HCT116 (cell line): ENCODE measurements at regions not wholly inside any gene's neighbourhood (a gene's known extent, or its start where the extent isn't known, plus 50 kb on each side); places are given as distances from the start of the nearest gene placed in this dataset.

ENCODE experiments used
- ATAC-seq: fragments of 200-7000 bp; cut with Tn5 transposase; 2 replicates; pipeline ENCODE4 v1.9.1; 2020; ENCODE audit warnings: mild to moderate bottlenecking, moderate library complexity
- BruUV-seq: library from RNA; stranded (reverse); fragments of 400-500 nt; replicated peaks from 2 replicates; lab custom pipeline; 2021; lab: Mats Ljungman, UMichigan
- CTCF ChIA-PET: fragments of 300-600 bp; sonication (Branson Sonifier 250); formaldehyde crosslinking; loops from one replicate; lab custom pipeline; 2021; ENCODE audit warnings: antibody characterized with exemption; lab: Charles Lee
- POLR2A ChIA-PET: fragments of 300-600, 350-600 bp; sonication (Branson Sonifier 250); formaldehyde crosslinking; loops from one replicate; lab custom pipeline; 2021; ENCODE audit warnings: antibody characterized with exemption; lab: Charles Lee
- RAD21 ChIA-PET, 2 experiments: fragments of 300-600 bp; sonication (Branson Sonifier 250); formaldehyde crosslinking; loops; one replicate each; lab custom pipeline; 2023; ENCODE audit warnings: low total read pairs in 2 of 2; ENCODE audit not compliant: uncharacterized antibody in 2 of 2, unreplicated experiment in 2 of 2, low non-redundant PET in 1 of 2; lab: Charles Lee
- DNase-seq: peaks from one replicate; pipeline ENCODE4 v3.0.0-alpha.2; 2010; ENCODE audit warnings: low read depth, low spot score
- H2AFZ ChIP-seq: fragments of 200-600 bp; shearing (Covaris generic), sonication (generic); 2 replicates; pipeline ENCODE4 v1.6.1; 2017; ENCODE audit warnings: low read depth, mixed run types, mixed read lengths, antibody characterized with exemption, low read length; ENCODE audit not compliant: poor library complexity, severe bottlenecking
- H3K27ac ChIP-seq: 2 replicates; pipeline ENCODE4 v1.5.1; 2012; ENCODE audit warnings: low read depth, low read length
- H3K27me3 ChIP-seq: fragments of 200-600 bp; sonication (generic); 2 replicates; pipeline ENCODE4 v1.6.1; 2016; ENCODE audit warnings: mixed run types, low read length, mixed read lengths; ENCODE audit not compliant: insufficient read depth
- H3K36me3 ChIP-seq, 2 experiments: fragments of 200-500 bp in 1 of 2; fragments of 200-600 bp in 1 of 2; sonication (Bioruptor generic) in 1 of 2; sonication (generic) in 1 of 2; 2 replicates each; pipeline versions ENCODE4 v1.5.1 to v1.6.1; 2014 to 2016; ENCODE audit warnings: low read length in 2 of 2, inconsistent platforms in 1 of 2, mixed read lengths in 1 of 2, mixed run types in 1 of 2; ENCODE audit not compliant: insufficient read depth in 2 of 2, control insufficient read depth in 1 of 2
- H3K4me1 ChIP-seq, 2 experiments: fragments of 200-600 bp in 1 of 2; sonication (generic) in 1 of 2; 2 replicates each; pipeline versions ENCODE4 v1.5.1 to v1.6.1; 2012 to 2017; ENCODE audit warnings: low read length in 2 of 2, inconsistent platforms in 1 of 2, mild to moderate bottlenecking in 1 of 2, mixed read lengths in 1 of 2, mixed run types in 1 of 2, moderate library complexity in 1 of 2; ENCODE audit not compliant: insufficient read depth in 2 of 2, control insufficient read depth in 1 of 2
- H3K4me2 ChIP-seq: fragments of 200-600 bp; sonication (generic); 2 replicates; pipeline ENCODE4 v1.6.1; 2017; ENCODE audit warnings: mixed run types, low read length, mixed read lengths
- H3K4me3 ChIP-seq, 2 experiments: fragments of 200-600 bp in 1 of 2; sonication (generic) in 1 of 2; replicated peaks in 1 of 2; 2 replicates each; pipeline ENCODE4 v1.5.1; 2011 to 2016; ENCODE audit warnings: low read length in 2 of 2, control low read depth in 1 of 2, low read depth in 1 of 2, mild to moderate bottlenecking in 1 of 2, mixed read lengths in 1 of 2, mixed run types in 1 of 2
- H3K79me2 ChIP-seq: fragments of 200-600 bp; sonication (generic); 2 replicates; pipeline ENCODE4 v1.6.1; 2017; ENCODE audit warnings: mild to moderate bottlenecking, mixed run types, low read length, moderate library complexity, mixed read lengths; ENCODE audit not compliant: insufficient read depth
- H3K9ac ChIP-seq: fragments of 200-600 bp; sonication (generic); 2 replicates; pipeline ENCODE4 v1.6.1; 2016; ENCODE audit warnings: low read length, mixed read lengths
- H3K9me2 ChIP-seq: fragments of 200-600 bp; sonication (generic), shearing (Covaris generic); 2 replicates; pipeline ENCODE4 v1.6.1; 2017; ENCODE audit warnings: mixed run types, mild to moderate bottlenecking, moderate library complexity; ENCODE audit not compliant: insufficient read depth
- H3K9me3 ChIP-seq, 2 experiments: fragments of 200-500 bp in 1 of 2; fragments of 200-600 bp in 1 of 2; sonication (Bioruptor generic) in 1 of 2; sonication (generic) in 1 of 2; 2 replicates each; pipeline ENCODE4 v1.6.1; 2014 to 2017; ENCODE audit warnings: low read length in 2 of 2, mixed read lengths in 2 of 2, inconsistent platforms in 1 of 2, low read depth in 1 of 2, mild to moderate bottlenecking in 1 of 2, mixed run types in 1 of 2, moderate library complexity in 1 of 2; ENCODE audit not compliant: control insufficient read depth in 1 of 2, insufficient read depth in 1 of 2
- H4K20me1 ChIP-seq: fragments of 200-600 bp; sonication (generic), shearing (Covaris generic); 2 replicates; pipeline ENCODE4 v1.6.1; 2017; ENCODE audit warnings: mixed run types, mild to moderate bottlenecking, moderate library complexity; ENCODE audit not compliant: insufficient read depth
- SP1 ChIP-seq: IDR thresholded peaks from 2 replicates; pipeline ENCODE4 v1.6.1; 2012; ENCODE audit warnings: low read depth
- ZNF274 ChIP-seq: fragments of 200-500 bp; sonication (Bioruptor generic); IDR thresholded peaks from 2 replicates; pipeline ENCODE4 v1.6.1; 2014; ENCODE audit warnings: mild to moderate bottlenecking, low read depth, low read length, inconsistent platforms
- intact Hi-C: fragments of 100-400 bp; cut with micrococcal nuclease; formaldehyde crosslinking; loops from 2 replicates; pipeline ENCODE4 v1.10.0; 2022
- TF ChIP-seq, protein P1 (sequence below), 3 experiments: fragments of 200-600 bp in 1 of 3; sonication (generic) in 1 of 3; IDR thresholded peaks in 2 of 3; conservative IDR thresholded peaks in 1 of 3; 2 replicates each; pipeline ENCODE4 v1.5.1; 2012 to 2017; ENCODE audit warnings: low read depth in 2 of 3, low read length in 2 of 3, antibody characterized with exemption in 1 of 3, borderline replicate concordance in 1 of 3, control low read depth in 1 of 3, mild to moderate bottlenecking in 1 of 3, mixed read lengths in 1 of 3, mixed run types in 1 of 3, moderate library complexity in 1 of 3; ENCODE audit not compliant: insufficient read depth in 1 of 3
- TF ChIP-seq, protein P2 (sequence below): IDR thresholded peaks from 2 replicates; pipeline ENCODE4 v1.6.1; 2012; ENCODE audit warnings: low read depth

DNA sequence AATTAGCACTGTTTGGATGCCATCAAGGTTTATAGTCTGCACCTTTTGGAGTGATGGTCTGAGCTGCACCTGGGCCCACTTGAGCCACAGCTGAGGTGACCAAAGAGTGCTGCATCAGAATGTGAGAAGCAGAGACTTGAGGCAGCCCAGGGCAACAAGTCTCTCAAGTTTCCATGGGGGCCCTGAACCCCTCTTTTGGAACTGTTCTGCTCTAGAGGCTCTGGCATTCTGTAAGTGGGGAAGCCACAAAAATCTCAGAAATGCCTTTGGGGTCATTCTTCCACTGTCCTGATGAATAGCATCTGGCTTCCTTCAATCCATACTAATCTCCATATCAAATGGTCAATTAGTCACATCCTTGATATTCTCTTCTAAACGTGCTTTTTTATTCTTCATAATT lies 298.4 kb upstream of the MAOA start:
- DNase-seq: no peak
- TF ChIP-seq ZNF274 (no peak), SP1 (no peak)
- TF ChIP-seq, protein P1, sequence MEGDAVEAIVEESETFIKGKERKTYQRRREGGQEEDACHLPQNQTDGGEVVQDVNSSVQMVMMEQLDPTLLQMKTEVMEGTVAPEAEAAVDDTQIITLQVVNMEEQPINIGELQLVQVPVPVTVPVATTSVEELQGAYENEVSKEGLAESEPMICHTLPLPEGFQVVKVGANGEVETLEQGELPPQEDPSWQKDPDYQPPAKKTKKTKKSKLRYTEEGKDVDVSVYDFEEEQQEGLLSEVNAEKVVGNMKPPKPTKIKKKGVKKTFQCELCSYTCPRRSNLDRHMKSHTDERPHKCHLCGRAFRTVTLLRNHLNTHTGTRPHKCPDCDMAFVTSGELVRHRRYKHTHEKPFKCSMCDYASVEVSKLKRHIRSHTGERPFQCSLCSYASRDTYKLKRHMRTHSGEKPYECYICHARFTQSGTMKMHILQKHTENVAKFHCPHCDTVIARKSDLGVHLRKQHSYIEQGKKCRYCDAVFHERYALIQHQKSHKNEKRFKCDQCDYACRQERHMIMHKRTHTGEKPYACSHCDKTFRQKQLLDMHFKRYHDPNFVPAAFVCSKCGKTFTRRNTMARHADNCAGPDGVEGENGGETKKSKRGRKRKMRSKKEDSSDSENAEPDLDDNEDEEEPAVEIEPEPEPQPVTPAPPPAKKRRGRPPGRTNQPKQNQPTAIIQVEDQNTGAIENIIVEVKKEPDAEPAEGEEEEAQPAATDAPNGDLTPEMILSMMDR (IDR thresholded peaks at IDR 0.05 in 2 of 3, conservative IDR thresholded peaks at IDR 0.05 in 1 of 3; ENCODE audit: borderline replicate concordance in 1 of 3, insufficient read depth in 1 of 3, low read depth in 2 of 3, low read length in 2 of 3): no peak
- TF ChIP-seq, protein P2, sequence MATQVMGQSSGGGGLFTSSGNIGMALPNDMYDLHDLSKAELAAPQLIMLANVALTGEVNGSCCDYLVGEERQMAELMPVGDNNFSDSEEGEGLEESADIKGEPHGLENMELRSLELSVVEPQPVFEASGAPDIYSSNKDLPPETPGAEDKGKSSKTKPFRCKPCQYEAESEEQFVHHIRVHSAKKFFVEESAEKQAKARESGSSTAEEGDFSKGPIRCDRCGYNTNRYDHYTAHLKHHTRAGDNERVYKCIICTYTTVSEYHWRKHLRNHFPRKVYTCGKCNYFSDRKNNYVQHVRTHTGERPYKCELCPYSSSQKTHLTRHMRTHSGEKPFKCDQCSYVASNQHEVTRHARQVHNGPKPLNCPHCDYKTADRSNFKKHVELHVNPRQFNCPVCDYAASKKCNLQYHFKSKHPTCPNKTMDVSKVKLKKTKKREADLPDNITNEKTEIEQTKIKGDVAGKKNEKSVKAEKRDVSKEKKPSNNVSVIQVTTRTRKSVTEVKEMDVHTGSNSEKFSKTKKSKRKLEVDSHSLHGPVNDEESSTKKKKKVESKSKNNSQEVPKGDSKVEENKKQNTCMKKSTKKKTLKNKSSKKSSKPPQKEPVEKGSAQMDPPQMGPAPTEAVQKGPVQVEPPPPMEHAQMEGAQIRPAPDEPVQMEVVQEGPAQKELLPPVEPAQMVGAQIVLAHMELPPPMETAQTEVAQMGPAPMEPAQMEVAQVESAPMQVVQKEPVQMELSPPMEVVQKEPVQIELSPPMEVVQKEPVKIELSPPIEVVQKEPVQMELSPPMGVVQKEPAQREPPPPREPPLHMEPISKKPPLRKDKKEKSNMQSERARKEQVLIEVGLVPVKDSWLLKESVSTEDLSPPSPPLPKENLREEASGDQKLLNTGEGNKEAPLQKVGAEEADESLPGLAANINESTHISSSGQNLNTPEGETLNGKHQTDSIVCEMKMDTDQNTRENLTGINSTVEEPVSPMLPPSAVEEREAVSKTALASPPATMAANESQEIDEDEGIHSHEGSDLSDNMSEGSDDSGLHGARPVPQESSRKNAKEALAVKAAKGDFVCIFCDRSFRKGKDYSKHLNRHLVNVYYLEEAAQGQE: no peak
- Histone ChIP-seq H3K9me2 (no peaks in the 10 kb centered on the region), H2AFZ (no peak overlapping the region), H3K9me3 (no peaks in the 10 kb centered on the region), H3K4me2 (no peak overlapping the region), H4K20me1 (no peaks in the 10 kb centered on the region), H3K27me3 (no peaks in the 10 kb centered on the region), H3K4me1 (no peaks in the 10 kb centered on the region), H3K36me3 (no peaks in the 10 kb centered on the region), H3K4me3 (no peak overlapping the region), H3K27ac (no peak overlapping the region), H3K9ac (no peak overlapping the region), H3K79me2 (no peaks in the 10 kb centered on the region)
- ChIA-PET POLR2A (no interaction called here), CTCF (no interaction called here), RAD21 (no interaction called here)
- intact Hi-C loops: no loop called here
- ATAC-seq: no peak
- BruUV-seq: no TSS peak
